ENCODE measurements at regions not wholly inside any gene's neighbourhood (a gene's known extent, or its start where the extent isn't known, plus 50 kb on each side); places are given as distances from the start of the nearest gene placed in this dataset.

DNA sequence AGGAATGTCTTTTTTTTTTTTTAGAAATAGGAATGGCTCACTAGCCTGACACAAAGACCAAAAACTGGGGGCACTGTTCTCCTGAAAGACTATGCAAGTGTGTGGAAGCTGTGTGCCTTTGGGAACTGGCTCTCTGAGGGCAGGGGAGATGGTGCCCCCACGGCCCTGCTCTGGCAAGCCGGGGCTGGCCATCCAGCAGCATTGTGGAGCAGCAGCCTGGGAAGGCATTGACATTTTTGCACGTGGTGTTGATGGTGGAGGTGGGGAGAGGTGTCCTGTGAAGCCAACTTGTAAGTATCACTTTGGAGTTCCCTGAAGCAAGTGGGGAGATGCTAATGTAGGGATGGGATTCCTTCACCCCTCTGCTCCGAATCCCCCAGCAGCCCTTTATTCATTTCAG lies 460.1 kb downstream of the RPS6KC1 start:
- Histone ChIP-seq H3K9me3 (ENCODE audit: control insufficient read depth, insufficient read depth, low read length) (peaks cover 2% of the 10 kb centered on the region; the same call in 1 of the 2 replicates), H3K27me3 (ENCODE audit: control insufficient read depth, insufficient read depth, low read length) (no peaks in the 10 kb centered on the region), H3K14ac (replicated peaks; ENCODE audit: low read depth, low read length) (no peak overlapping the region), H3K18ac (ENCODE audit: low read depth, low read length) (no peak overlapping the region), H2BK120ac (ENCODE audit: low read depth, low read length) (no peak overlapping the region), H3K56ac (ENCODE audit: extremely low read depth, insufficient read depth, low read length) (no peak overlapping the region), H4K91ac (ENCODE audit: insufficient read depth, low read depth, low read length) (no peak overlapping the region), H3K4me2 (ENCODE audit: low read depth, low read length) (no peak overlapping the region), H3K9me1 (ENCODE audit: insufficient read depth, low read length) (no peaks in the 10 kb centered on the region), H2BK5ac (ENCODE audit: low read depth, low read length, poor library complexity, severe bottlenecking) (no peak overlapping the region), H3K79me1 (ENCODE audit: low read depth in 1 of 2, low read length in 2 of 2) (no peaks in the 10 kb centered on the region), H3K4ac (ENCODE audit: low read depth, low read length) (no peak overlapping the region), H3K4me1 (ENCODE audit: control insufficient read depth, insufficient read depth, low read length) (no peaks in the 10 kb centered on the region), H4K20me1 (ENCODE audit: insufficient read depth, low read length) (no peaks in the 10 kb centered on the region), H2AK9ac (replicated peaks; ENCODE audit: low read depth, low read length, poor library complexity) (no peak overlapping the region), H3K23ac (ENCODE audit: low read depth, low read length) (no peak overlapping the region), H2BK15ac (ENCODE audit: low read depth, low read length) (no peak overlapping the region), H2BK20ac (ENCODE audit: low read depth, low read length) (no peak overlapping the region), H2AFZ (replicated peaks; ENCODE audit: low read length, poor library complexity) (no peak overlapping the region), H3K36me3 (ENCODE audit: control insufficient read depth, insufficient read depth, low read length) (no peaks in the 10 kb centered on the region), H2AK5ac (ENCODE audit: low read depth, low read length) (no peak overlapping the region), H4K5ac (ENCODE audit: low read depth, low read length) (no peak overlapping the region), H4K8ac (ENCODE audit: low read depth in 2 of 2, low read length in 2 of 2) (no peak overlapping the region), H3K4me3 (ENCODE audit: insufficient read depth, low read depth, low read length) (no peak overlapping the region), H3K27ac (ENCODE audit: insufficient read depth, low read length) (no peak overlapping the region), H3K9ac (ENCODE audit: low read depth, low read length) (no peak overlapping the region)
- dilution Hi-C loops (cut with HindIII; ENCODE audit: low sequenced_read_pairs, unreplicated experiment) (no loop called here), in situ Hi-C loops (cut with MboI; ENCODE audit: low sequenced_read_pairs) (no loop called here), intact Hi-C loops (cut with micrococcal nuclease) (no loop called here)
- TF ChIP-seq RCOR1 (IDR thresholded peaks at IDR 0.05; ENCODE audit: insufficient replicate concordance, low read length) (no peak), BHLHE40 (IDR thresholded peaks at IDR 0.05; ENCODE audit: low read depth, low read length) (no peak), MXI1 (IDR thresholded peaks at IDR 0.05; ENCODE audit: borderline replicate concordance, low read depth, low read length) (no peak), RAD21 (IDR thresholded peaks at IDR 0.05; ENCODE audit: low read length) (no peak), CHD1 (IDR thresholded peaks at IDR 0.05; ENCODE audit: low read depth, low read length) (no peak), RFX5 (IDR thresholded peaks at IDR 0.05; ENCODE audit: low read depth, low read length) (no peak), SMC3 (IDR thresholded peaks at IDR 0.05; ENCODE audit: low read depth, low read length) (no peak), CEBPB (IDR thresholded peaks at IDR 0.05; ENCODE audit: low read depth, low read length) (no peak), MAZ (IDR thresholded peaks at IDR 0.05; ENCODE audit: borderline replicate concordance, low read depth, low read length) (no peak), FOS (IDR thresholded peaks at IDR 0.05; ENCODE audit: low read depth, low read length) (no peak), NFE2L2 (IDR thresholded peaks at IDR 0.05; ENCODE audit: low read depth, low read length) (no peak), MAFK (IDR thresholded peaks at IDR 0.05; ENCODE audit: low read depth, low read length) (no peak), POLR2A (IDR thresholded peaks at IDR 0.05; ENCODE audit: low read depth, low read length) (no peak)
- TF ChIP-seq, protein P1, sequence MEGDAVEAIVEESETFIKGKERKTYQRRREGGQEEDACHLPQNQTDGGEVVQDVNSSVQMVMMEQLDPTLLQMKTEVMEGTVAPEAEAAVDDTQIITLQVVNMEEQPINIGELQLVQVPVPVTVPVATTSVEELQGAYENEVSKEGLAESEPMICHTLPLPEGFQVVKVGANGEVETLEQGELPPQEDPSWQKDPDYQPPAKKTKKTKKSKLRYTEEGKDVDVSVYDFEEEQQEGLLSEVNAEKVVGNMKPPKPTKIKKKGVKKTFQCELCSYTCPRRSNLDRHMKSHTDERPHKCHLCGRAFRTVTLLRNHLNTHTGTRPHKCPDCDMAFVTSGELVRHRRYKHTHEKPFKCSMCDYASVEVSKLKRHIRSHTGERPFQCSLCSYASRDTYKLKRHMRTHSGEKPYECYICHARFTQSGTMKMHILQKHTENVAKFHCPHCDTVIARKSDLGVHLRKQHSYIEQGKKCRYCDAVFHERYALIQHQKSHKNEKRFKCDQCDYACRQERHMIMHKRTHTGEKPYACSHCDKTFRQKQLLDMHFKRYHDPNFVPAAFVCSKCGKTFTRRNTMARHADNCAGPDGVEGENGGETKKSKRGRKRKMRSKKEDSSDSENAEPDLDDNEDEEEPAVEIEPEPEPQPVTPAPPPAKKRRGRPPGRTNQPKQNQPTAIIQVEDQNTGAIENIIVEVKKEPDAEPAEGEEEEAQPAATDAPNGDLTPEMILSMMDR (conservative IDR thresholded peaks at IDR 0.05; ENCODE audit: low read depth, low read length), result no peak
- TF ChIP-seq, protein P2, sequence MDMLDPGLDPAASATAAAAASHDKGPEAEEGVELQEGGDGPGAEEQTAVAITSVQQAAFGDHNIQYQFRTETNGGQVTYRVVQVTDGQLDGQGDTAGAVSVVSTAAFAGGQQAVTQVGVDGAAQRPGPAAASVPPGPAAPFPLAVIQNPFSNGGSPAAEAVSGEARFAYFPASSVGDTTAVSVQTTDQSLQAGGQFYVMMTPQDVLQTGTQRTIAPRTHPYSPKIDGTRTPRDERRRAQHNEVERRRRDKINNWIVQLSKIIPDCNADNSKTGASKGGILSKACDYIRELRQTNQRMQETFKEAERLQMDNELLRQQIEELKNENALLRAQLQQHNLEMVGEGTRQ (IDR thresholded peaks at IDR 0.05; ENCODE audit: low read depth, low read length), result no peak
- TF ChIP-seq, protein P3, sequence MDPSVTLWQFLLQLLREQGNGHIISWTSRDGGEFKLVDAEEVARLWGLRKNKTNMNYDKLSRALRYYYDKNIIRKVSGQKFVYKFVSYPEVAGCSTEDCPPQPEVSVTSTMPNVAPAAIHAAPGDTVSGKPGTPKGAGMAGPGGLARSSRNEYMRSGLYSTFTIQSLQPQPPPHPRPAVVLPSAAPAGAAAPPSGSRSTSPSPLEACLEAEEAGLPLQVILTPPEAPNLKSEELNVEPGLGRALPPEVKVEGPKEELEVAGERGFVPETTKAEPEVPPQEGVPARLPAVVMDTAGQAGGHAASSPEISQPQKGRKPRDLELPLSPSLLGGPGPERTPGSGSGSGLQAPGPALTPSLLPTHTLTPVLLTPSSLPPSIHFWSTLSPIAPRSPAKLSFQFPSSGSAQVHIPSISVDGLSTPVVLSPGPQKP (IDR thresholded peaks at IDR 0.05; ENCODE audit: borderline replicate concordance, low read depth, low read length), result no peak
- POLR2A ChIA-PET (ENCODE audit: unreplicated experiment), result no interaction called here
- CTCF ChIA-PET, result interaction anchor here (0.7 kb wide), 1 partner anchor 366 kb away, joined by 5 read pairs; no protein-coding TSS in a partner anchor
- whole genome bisulfite sequencing, 2 experiments (ENCODE audit: extremely low coverage in 2 of 2, insufficient read length in 1 of 2), result 30% methylated on average over 2 of the region's 4 CpGs; no CpG with 5 or more reads in 1 of the 2 experiments
- ATAC-seq (ENCODE audit: low read depth), result no peak
- DNase-seq, result no peak
- BruUV-seq (replicated peaks), result no TSS peak

Measured in IMR-90 (cell line).